Activated B cell treated with CpG ODN at 0.5 μM for 24 hours (primary cell): ENCODE measurements at regions not wholly inside any gene's neighbourhood (a gene's known extent, or its start where the extent isn't known, plus 50 kb on each side); places are given as distances from the start of the nearest gene placed in this dataset.
"Not testable (repeated sequence)": the region's sequence is repeated elsewhere in the genome, so short reads cannot be mapped to it uniquely, and the experiment has no call there.

Source experiments
- ATAC-seq: fragments of 200-7000 bp; cut with Tn5 transposase; one replicate; pipeline ENCODE4 v1.10.0; 2021; ENCODE audit warnings: low read depth, mild to moderate bottlenecking, moderate library complexity
- CTCF ChIA-PET: fragments of 350-600 bp; sonication (Branson Sonifier 250); formaldehyde crosslinking; loops from one replicate; lab custom pipeline; 2021; ENCODE audit warnings: antibody characterized with exemption; lab: Charles Lee
- POLR2A ChIA-PET: fragments of 350-600 bp; sonication (Branson Sonifier 250); formaldehyde crosslinking; loops from one replicate; lab custom pipeline; 2021; ENCODE audit warnings: antibody characterized with exemption; lab: Charles Lee
- DNase-seq: peaks from one replicate; pipeline ENCODE4 v3.0.0; 2022
- H3K27ac Mint-ChIP-seq: one replicate; pipeline ENCODE4 v1.8.0; 2020; ENCODE audit warnings: mixed read lengths
- H3K27me3 Mint-ChIP-seq: one replicate; pipeline ENCODE4 v1.8.0; 2021; ENCODE audit warnings: mixed read lengths
- H3K36me3 Mint-ChIP-seq: one replicate; pipeline ENCODE4 v1.8.0; 2021; ENCODE audit warnings: low read depth, mixed read lengths
- H3K4me1 Mint-ChIP-seq: one replicate; pipeline ENCODE4 v1.8.0; 2021; ENCODE audit warnings: mixed read lengths
- H3K4me3 Mint-ChIP-seq: one replicate; pipeline ENCODE4 v1.8.0; 2020; ENCODE audit warnings: mild to moderate bottlenecking, mixed read lengths
- H3K9me3 Mint-ChIP-seq: one replicate; pipeline ENCODE4 v1.8.0; 2020; ENCODE audit warnings: mixed read lengths
- intact Hi-C: fragments of 100-400 bp; cut with micrococcal nuclease; formaldehyde crosslinking; loops from one replicate; pipeline ENCODE4 v1.15.1; 2024
- TF ChIP-seq, protein P1 (sequence below): fragments of 200-600 bp; IDR thresholded peaks from one replicate; pipeline ENCODE4 v1.8.0; 2022; ENCODE audit warnings: antibody characterized with exemption, mild to moderate bottlenecking

DNA sequence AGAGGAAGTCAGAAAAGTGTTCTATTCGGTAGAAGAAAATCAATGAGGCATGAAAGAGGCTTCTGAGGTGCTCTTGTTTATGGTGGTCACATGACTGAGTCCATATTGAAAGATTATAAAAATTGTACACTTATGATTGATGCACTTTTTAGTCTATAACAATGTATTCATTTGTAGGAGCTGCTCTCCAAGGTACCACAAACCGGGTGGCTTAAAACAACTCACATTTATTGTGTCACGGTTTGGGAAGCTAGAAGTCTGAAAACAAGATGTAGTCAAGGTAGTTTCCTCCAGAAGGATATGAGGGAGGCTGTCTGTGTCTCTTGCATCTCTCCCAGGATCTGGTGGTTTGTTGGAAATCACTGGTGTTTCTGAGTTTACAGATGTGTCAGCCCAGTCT, 86.6 kb upstream of the NIPA1 start:
- H3K27ac Mint-ChIP-seq, H3K36me3 Mint-ChIP-seq, intact Hi-C loops, H3K4me3 Mint-ChIP-seq, DNase-seq, CTCF ChIA-PET, H3K4me1 Mint-ChIP-seq, H3K9me3 Mint-ChIP-seq, H3K27me3 Mint-ChIP-seq, POLR2A ChIA-PET, ATAC-seq: not testable (repeated sequence)

DNA sequence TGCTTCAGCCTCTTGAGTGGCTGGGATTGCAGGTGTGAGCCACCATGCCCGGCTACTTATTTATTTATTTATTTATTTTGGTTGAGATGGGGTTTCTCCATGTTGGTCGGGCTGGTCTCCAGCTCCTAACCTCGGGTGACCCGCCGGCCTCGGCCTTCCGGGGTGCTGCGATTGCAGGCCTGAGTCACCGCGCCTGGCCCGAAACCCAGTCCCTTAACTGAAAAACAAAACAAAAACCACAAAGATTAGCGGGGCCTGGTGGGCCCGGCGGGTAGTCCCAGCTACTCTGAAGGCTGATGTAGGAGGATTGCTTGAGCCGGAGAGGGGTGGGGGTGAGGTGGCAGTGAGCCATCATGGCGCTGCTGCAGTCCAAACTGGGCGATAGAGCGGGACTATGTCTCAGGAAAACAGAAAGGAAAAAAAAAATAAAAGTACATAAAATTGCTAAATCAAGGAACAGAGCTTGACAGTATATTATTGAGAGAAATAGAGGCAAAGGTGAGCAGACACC, 75.6 kb upstream of the NIPA1 start:
- peaks cover 13% of the 10 kb centered on the region for H3K27me3 Mint-ChIP-seq
- intact Hi-C loops, ATAC-seq, DNase-seq, H3K36me3 Mint-ChIP-seq, H3K9me3 Mint-ChIP-seq, POLR2A ChIA-PET, H3K4me3 Mint-ChIP-seq, CTCF ChIA-PET, H3K27ac Mint-ChIP-seq: not testable (repeated sequence)
- H3K4me1 Mint-ChIP-seq: peaks cover 11% of the 10 kb centered on the region

DNA sequence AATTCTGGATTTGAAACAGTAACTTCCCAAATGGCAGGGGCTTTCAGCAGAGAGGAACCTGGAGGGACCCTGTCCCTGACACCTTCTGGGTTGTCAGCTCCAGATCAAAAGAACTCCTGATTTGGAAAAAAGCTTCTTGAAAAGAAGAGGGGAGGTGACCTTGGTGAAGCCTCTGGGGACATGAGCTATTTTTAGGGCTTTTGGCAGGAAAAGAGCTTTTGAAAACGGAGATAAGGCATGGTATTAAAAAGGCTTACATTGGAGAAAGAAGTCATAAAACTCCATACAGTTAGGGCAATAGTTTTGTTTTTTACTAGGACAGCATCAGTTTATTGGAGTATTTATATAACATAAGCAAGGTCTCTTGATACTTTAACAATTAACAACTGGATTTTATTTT, 72.5 kb upstream of the NIPA1 start:
- CTCF ChIA-PET, H3K9me3 Mint-ChIP-seq, POLR2A ChIA-PET, DNase-seq, intact Hi-C loops, H3K27ac Mint-ChIP-seq, ATAC-seq, H3K36me3 Mint-ChIP-seq: not testable (repeated sequence)
- H3K4me1 Mint-ChIP-seq: peaks cover 11% of the 10 kb centered on the region
- peaks cover 21% of the 10 kb centered on the region for H3K27me3 Mint-ChIP-seq
- H3K4me3 Mint-ChIP-seq: peak overlapping the region; percentile 59

DNA sequence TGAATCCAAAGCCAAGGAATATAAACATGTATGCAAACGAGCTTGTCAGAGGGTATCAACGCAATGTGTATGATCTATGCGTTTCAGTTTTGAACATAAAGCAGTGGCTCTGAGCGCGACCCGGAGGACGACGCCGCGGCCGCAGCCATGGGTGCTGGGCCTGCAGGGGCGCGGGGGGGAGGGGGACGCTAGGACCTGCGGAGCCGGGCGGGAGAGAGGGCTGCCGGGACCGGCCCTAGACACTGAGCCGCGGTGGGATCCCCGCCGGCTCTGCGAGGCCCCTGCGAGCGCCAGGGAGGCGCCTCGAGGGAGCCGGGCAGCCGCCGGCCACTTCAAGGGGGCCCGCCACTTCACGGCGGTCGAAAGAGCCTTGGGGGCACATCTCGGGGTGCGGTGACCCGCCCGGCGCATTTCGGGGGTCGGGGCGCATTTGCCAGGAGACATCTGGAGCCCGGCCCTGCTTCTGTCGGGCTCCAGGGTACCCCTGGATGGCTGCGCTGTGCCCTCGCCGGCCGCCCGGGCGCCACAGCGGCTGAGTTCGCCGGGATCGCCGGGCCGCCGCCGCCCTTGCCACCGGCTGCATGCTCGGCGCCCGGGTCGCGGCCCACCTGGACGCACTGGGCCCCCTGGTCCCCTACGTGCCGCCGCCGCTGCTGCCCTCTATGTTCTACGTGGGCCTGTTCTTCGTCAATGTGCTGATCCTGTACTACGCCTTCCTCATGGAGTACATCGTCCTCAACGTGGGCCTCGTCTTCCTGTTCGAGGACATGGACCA, 71.9 kb upstream of the NIPA1 start:
- peaks cover 11% of the 10 kb centered on the region for H3K4me1 Mint-ChIP-seq
- H3K4me3 Mint-ChIP-seq: peak overlapping the region; percentile 59
- POLR2A ChIA-PET, H3K9me3 Mint-ChIP-seq, H3K36me3 Mint-ChIP-seq, H3K27ac Mint-ChIP-seq, CTCF ChIA-PET, ATAC-seq, intact Hi-C loops: not testable (repeated sequence)
- H3K27me3 Mint-ChIP-seq: peaks cover 21% of the 10 kb centered on the region
- DNase-seq: peak; percentile 18

DNA sequence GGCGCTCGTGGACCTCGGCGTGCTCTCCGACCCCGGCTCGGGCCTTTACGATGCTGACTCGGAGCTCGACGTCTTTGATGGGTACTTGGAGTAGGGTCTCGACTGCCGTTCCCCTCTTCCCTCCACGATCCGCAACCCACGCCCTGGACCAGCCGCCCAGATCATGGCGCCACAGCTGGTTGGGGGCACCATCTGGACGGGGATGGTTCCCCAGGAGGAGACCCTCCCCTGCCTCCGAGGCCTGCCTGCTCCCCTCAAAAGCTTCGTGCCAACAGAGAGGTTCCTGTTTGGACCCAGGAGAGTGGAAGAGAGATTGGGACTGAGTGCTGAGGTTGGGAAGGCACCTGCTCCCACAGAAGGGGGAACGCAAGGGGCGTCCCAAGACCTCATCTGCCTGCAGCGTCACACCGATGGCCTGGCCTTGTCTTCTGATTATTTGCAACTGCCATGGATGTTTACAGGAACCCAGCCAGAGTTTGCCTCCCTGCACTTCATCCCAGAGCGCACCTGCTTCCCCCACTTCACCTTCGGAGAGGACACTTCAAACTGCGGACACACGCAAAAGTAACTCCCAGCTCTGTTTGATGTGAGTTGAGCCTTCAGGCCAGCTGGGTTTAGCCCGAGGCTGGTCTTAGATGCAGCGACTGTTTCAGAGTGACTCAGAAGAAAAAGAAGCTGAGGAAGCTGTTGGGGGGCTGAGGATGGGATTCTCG, 71.2 kb upstream of the NIPA1 start:
- H3K27ac Mint-ChIP-seq, DNase-seq, CTCF ChIA-PET, intact Hi-C loops, H3K9me3 Mint-ChIP-seq, H3K36me3 Mint-ChIP-seq, ATAC-seq, POLR2A ChIA-PET: not testable (repeated sequence)
- H3K27me3 Mint-ChIP-seq: peaks cover 21% of the 10 kb centered on the region
- peak overlapping the region; percentile 35 for H3K4me3 Mint-ChIP-seq
- H3K4me1 Mint-ChIP-seq: peaks cover 11% of the 10 kb centered on the region

DNA sequence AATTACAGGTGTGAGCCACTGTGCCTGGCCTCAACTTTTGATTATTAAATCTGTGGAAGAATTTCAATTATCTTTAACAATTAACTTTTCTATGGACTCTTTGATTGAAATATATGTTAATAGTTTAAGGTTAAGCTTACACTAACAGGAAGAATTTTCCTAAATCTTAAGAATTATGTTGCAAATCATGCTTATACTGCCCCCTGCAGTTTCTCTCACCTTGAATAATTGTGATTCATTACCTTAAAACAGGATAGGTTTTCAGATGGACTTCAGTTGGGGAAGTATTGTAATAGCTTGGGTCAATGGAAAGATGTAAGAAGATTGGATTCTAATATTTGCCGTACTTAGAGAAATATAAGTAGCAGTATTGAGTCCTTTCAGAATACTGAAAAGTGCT, 66.5 kb upstream of the NIPA1 start:
- intact Hi-C loops, H3K27ac Mint-ChIP-seq, H3K36me3 Mint-ChIP-seq, H3K9me3 Mint-ChIP-seq, POLR2A ChIA-PET, ATAC-seq, DNase-seq, H3K4me3 Mint-ChIP-seq, CTCF ChIA-PET, H3K4me1 Mint-ChIP-seq: not testable (repeated sequence)
- peaks cover 17% of the 10 kb centered on the region for H3K27me3 Mint-ChIP-seq

DNA sequence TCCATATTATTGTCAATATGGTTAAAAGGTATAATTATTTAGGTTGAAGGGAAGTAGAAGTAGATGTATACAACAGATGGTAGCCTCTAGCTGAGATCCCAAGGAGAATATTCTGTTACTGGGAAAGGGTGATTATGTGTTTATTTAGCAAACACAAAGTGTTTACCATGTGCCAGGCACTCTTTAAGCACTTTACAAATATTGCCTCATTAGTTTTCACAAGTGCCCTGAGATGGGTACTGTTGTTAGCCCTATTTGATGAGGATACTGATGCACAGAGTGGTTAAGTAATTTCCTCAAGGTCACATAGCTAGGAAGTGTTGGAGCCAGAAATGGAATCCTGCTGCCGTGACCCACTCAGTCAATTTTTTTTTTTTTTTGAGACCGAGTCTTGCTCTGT, 60.3 kb upstream of the NIPA1 start:
- H3K27ac Mint-ChIP-seq, H3K27me3 Mint-ChIP-seq, H3K4me1 Mint-ChIP-seq, intact Hi-C loops, H3K9me3 Mint-ChIP-seq, H3K36me3 Mint-ChIP-seq, DNase-seq, ATAC-seq, H3K4me3 Mint-ChIP-seq, CTCF ChIA-PET, POLR2A ChIA-PET: not testable (repeated sequence)

DNA sequence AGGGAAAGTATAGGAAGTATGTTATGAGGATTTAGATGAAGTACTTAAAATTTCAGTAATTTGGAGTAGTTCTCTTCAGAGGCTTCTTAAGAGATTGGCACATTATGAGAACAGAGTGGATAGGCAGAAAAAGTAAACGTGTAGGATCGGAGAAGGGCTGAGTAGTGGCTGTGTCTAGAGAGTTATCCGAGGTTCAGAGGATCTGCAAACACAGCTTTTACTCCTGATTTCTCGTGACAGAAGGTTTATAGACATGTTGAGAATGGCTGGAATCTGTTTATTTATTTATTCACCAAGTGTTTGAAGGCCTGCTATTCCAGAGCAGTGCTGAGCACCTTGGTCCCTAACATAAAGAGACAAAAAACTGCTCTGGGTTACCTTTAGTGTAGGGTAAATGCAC, 51.4 kb upstream of the NIPA1 start:
- H3K36me3 Mint-ChIP-seq, CTCF ChIA-PET, H3K9me3 Mint-ChIP-seq: not testable (repeated sequence)

DNA sequence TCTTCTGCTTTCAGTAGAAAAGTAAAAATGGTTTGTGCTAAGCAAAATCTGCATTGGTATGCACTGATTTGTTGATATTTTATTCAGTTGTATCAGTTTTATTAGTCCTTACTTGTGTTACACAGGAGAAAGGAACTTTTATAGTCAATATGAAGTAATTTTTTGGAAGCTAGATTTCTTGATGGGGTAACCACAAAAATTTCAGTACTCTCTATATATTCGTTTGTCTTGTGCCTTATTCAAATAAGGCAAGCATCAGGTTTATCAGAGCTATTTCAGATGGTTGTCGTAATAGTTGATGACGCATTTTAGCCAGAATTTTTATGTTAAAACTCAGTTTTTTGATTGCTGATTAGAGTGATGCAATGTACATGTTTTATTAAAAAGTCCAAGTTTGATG, 50.7 kb upstream of the NIPA1 start:
- Mint-ChIP-seq H3K9me3 (no peaks in the 10 kb centered on the region), H3K27ac (no peak overlapping the region), H3K4me3 (no peak overlapping the region), H3K36me3 (no peaks in the 10 kb centered on the region), H3K4me1 (no peaks in the 10 kb centered on the region), H3K27me3 (peaks cover 3% of the 10 kb centered on the region)
- intact Hi-C loops: no loop called here
- ChIA-PET POLR2A (no interaction called here), CTCF (no interaction called here)
- no peak for ATAC-seq
- TF ChIP-seq, protein P1, sequence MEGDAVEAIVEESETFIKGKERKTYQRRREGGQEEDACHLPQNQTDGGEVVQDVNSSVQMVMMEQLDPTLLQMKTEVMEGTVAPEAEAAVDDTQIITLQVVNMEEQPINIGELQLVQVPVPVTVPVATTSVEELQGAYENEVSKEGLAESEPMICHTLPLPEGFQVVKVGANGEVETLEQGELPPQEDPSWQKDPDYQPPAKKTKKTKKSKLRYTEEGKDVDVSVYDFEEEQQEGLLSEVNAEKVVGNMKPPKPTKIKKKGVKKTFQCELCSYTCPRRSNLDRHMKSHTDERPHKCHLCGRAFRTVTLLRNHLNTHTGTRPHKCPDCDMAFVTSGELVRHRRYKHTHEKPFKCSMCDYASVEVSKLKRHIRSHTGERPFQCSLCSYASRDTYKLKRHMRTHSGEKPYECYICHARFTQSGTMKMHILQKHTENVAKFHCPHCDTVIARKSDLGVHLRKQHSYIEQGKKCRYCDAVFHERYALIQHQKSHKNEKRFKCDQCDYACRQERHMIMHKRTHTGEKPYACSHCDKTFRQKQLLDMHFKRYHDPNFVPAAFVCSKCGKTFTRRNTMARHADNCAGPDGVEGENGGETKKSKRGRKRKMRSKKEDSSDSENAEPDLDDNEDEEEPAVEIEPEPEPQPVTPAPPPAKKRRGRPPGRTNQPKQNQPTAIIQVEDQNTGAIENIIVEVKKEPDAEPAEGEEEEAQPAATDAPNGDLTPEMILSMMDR: no peak
- no peak for DNase-seq

More for the DNA sequence above, 51.4 kb upstream of the NIPA1 start:
- H3K27ac Mint-ChIP-seq, DNase-seq, H3K27me3 Mint-ChIP-seq, H3K4me1 Mint-ChIP-seq, POLR2A ChIA-PET, H3K4me3 Mint-ChIP-seq, intact Hi-C loops, ATAC-seq: not testable (repeated sequence)

DNA sequence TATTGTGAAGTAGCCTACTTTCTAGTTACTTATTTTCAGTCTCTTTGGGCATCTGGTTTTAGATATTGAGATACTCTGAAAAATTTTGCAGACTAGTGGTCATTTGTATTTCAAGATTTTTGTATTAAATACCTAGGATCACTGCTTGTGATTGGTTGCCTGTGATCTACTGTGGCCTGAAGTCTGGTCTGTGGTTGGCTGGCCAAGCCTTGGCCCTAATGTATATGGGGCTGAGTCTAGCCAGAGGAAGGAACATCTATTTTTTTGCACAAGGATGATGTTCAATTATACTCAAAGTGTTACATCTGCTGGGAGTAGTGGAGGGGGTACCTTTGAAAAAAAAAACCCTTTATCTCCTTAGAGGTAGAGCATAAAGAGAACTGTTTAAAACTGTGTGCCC, 50.2 kb upstream of the NIPA1 start:
- H3K36me3 Mint-ChIP-seq, intact Hi-C loops, H3K27ac Mint-ChIP-seq, ATAC-seq, CTCF ChIA-PET, H3K27me3 Mint-ChIP-seq, H3K4me3 Mint-ChIP-seq, POLR2A ChIA-PET, DNase-seq, H3K9me3 Mint-ChIP-seq, H3K4me1 Mint-ChIP-seq: not testable (repeated sequence)
